ENCODE measurements at regions not wholly inside any gene's neighbourhood (a gene's known extent, or its start where the extent isn't known, plus 50 kb on each side); places are given as distances from the start of the nearest gene placed in this dataset.

GRCh38 chr6:12421596-12421995 lies 131.4 kb downstream of the EDN1 start:
- no peak for DNase-seq (ENCODE audit: low read depth in 2 of 2)
- Histone ChIP-seq H3K4me1 (ENCODE audit: control insufficient read depth, extremely low read depth, insufficient read depth, low read length) (no peaks in the 10 kb centered on the region), H2AFZ (ENCODE audit: low read length) (no peak overlapping the region)

GRCh38 chr6:12422848-12423247 lies 132.7 kb downstream of the EDN1 start:
- no peaks in the 10 kb centered on the region for H3K27me3 ChIP-seq (ENCODE audit: control insufficient read depth, insufficient read depth, low read length)
- no peak overlapping the region for H3K27ac ChIP-seq (ENCODE audit: insufficient read depth, low read length)
- H3K9ac ChIP-seq (ENCODE audit: insufficient read depth, low read length) = no peak overlapping the region
- no peaks in the 10 kb centered on the region for H3K9me3 ChIP-seq (ENCODE audit: control insufficient read depth, insufficient read depth, low read depth, low read length)
- peak overlapping the region; percentile 17 for H2AFZ ChIP-seq (ENCODE audit: low read length)
- H3K4me2 ChIP-seq (ENCODE audit: extremely low read depth, insufficient read depth, low read length) = no peak overlapping the region
- no peaks in the 10 kb centered on the region for H4K20me1 ChIP-seq (ENCODE audit: control insufficient read depth, extremely low read depth, insufficient read depth, low read length)
- no peak for DNase-seq (ENCODE audit: low read depth in 2 of 2)
- H3K36me3 ChIP-seq (ENCODE audit: control insufficient read depth, insufficient read depth, low read length) = no peaks in the 10 kb centered on the region
- no peaks in the 10 kb centered on the region for H3K79me2 ChIP-seq (ENCODE audit: control insufficient read depth, insufficient read depth, low read length)
- TF ChIP-seq EZH2 (IDR thresholded peaks at IDR 0.05; ENCODE audit: low read length, missing control alignments) = no peak
- H3K4me1 ChIP-seq (ENCODE audit: control insufficient read depth, extremely low read depth, insufficient read depth, low read length) = no peaks in the 10 kb centered on the region
- H3K4me3 ChIP-seq (replicated peaks in 1 of 4; ENCODE audit: control extremely low read depth in 1 of 4, insufficient read depth in 1 of 4, low read depth in 3 of 4, low read length in 4 of 4) = no peak overlapping the region

More at GRCh38 chr6:12421596-12421995, 131.4 kb downstream of the EDN1 start:
- no peak overlapping the region for H3K4me2 ChIP-seq (ENCODE audit: extremely low read depth, insufficient read depth, low read length)
- H4K20me1 ChIP-seq (ENCODE audit: control insufficient read depth, extremely low read depth, insufficient read depth, low read length) = no peaks in the 10 kb centered on the region
- no peaks in the 10 kb centered on the region for H3K9me3 ChIP-seq (ENCODE audit: control insufficient read depth, insufficient read depth, low read depth, low read length)
- H3K9ac ChIP-seq (ENCODE audit: insufficient read depth, low read length) = no peak overlapping the region
- no peak overlapping the region for H3K27ac ChIP-seq (ENCODE audit: insufficient read depth, low read length)
- H3K4me3 ChIP-seq (replicated peaks in 1 of 4; ENCODE audit: control extremely low read depth in 1 of 4, insufficient read depth in 1 of 4, low read depth in 3 of 4, low read length in 4 of 4) = no peak overlapping the region
- no peaks in the 10 kb centered on the region for H3K79me2 ChIP-seq (ENCODE audit: control insufficient read depth, insufficient read depth, low read length)
- H3K36me3 ChIP-seq (ENCODE audit: control insufficient read depth, insufficient read depth, low read length) = no peaks in the 10 kb centered on the region
- no peak for TF ChIP-seq CTCF (conservative IDR thresholded peaks at IDR 0.05 in 1 of 2, IDR thresholded peaks at IDR 0.05 in 1 of 2; ENCODE audit: low read depth in 1 of 2, low read length in 2 of 2)
- TF ChIP-seq EZH2 (IDR thresholded peaks at IDR 0.05; ENCODE audit: low read length, missing control alignments) = no peak
- H3K27me3 ChIP-seq (ENCODE audit: control insufficient read depth, insufficient read depth, low read length) = no peaks in the 10 kb centered on the region

- H3K27ac ChIP-seq (ENCODE audit: insufficient read depth, low read length) = no peak overlapping the region
- H3K36me3 ChIP-seq (ENCODE audit: control insufficient read depth, insufficient read depth, low read length) = no peaks in the 10 kb centered on the region
- H3K4me1 ChIP-seq (ENCODE audit: control insufficient read depth, extremely low read depth, insufficient read depth, low read length) = no peaks in the 10 kb centered on the region
- no peak overlapping the region for H3K4me2 ChIP-seq (ENCODE audit: extremely low read depth, insufficient read depth, low read length)
- H3K27me3 ChIP-seq (ENCODE audit: control insufficient read depth, insufficient read depth, low read length) = no peaks in the 10 kb centered on the region
- H4K20me1 ChIP-seq (ENCODE audit: control insufficient read depth, extremely low read depth, insufficient read depth, low read length) = no peaks in the 10 kb centered on the region
- H3K9me3 ChIP-seq (ENCODE audit: control insufficient read depth, insufficient read depth, low read depth, low read length) = no peaks in the 10 kb centered on the region
- H2AFZ ChIP-seq (ENCODE audit: low read length) = no peak overlapping the region
- H3K9ac ChIP-seq (ENCODE audit: insufficient read depth, low read length) = no peak overlapping the region
- no peak overlapping the region for H3K4me3 ChIP-seq (replicated peaks in 1 of 4; ENCODE audit: control extremely low read depth in 1 of 4, insufficient read depth in 1 of 4, low read depth in 3 of 4, low read length in 4 of 4)
- DNase-seq (ENCODE audit: low read depth in 2 of 2) = peak in 1 of 2 donors; percentile 20
- no peaks in the 10 kb centered on the region for H3K79me2 ChIP-seq (ENCODE audit: control insufficient read depth, insufficient read depth, low read length)
- TF ChIP-seq EZH2 (IDR thresholded peaks at IDR 0.05; ENCODE audit: low read length, missing control alignments) (no peak), CTCF (conservative IDR thresholded peaks at IDR 0.05 in 1 of 2, IDR thresholded peaks at IDR 0.05 in 1 of 2; ENCODE audit: low read depth in 1 of 2, low read length in 2 of 2) (no peak)
Observed at GRCh38 chr6:12423832-12424231, 133.7 kb downstream of the EDN1 start.

Data from fibroblast of lung (primary cell).